Activated CD8-positive, alpha-beta memory T cell treated with anti-CD3 and anti-CD28 coated beads for 48 hours (primary cell): ENCODE measurements at regions not wholly inside any gene's neighbourhood (a gene's known extent, or its start where the extent isn't known, plus 50 kb on each side); places are given as distances from the start of the nearest gene placed in this dataset.

Experiments
- DNase-seq, 3 experiments: peaks; one replicate each; pipeline ENCODE4 v3.0.0-alpha.2; 2020; ENCODE audit warnings: low read depth in 2 of 3, low spot score in 2 of 3

- DNase-seq: no peak
Measured at GRCh38 chr12:115762936-115763335, 514.6 kb downstream of the MED13L start.

- DNase-seq: no peak
Measured at GRCh38 chr12:115761784-115762183, 515.7 kb downstream of the MED13L start.

GRCh38 chr12:115760231-115760630 lies 517.3 kb downstream of the MED13L start:
- no peak for DNase-seq

- no peak for DNase-seq
Measured at GRCh38 chr12:115758877-115759620, 518.4 kb downstream of the MED13L start.

GRCh38 chr12:115758183-115758582 lies 519.3 kb downstream of the MED13L start:
- no peak for DNase-seq

- no peak for DNase-seq
Measured at GRCh38 chr12:115756804-115757203, 520.7 kb downstream of the MED13L start.

- no peak for DNase-seq
Measured at GRCh38 chr12:115756271-115756670, 521.2 kb downstream of the MED13L start.

GRCh38 chr12:115755725-115756085 lies 521.8 kb downstream of the MED13L start:
- no peak for DNase-seq

GRCh38 chr12:115755061-115755724 lies 522.3 kb downstream of the MED13L start:
- no peak for DNase-seq

- no peak for DNase-seq
Measured at GRCh38 chr12:115752913-115753726, 524.4 kb downstream of the MED13L start.

- DNase-seq: no peak
Measured at GRCh38 chr12:115752156-115752555, 525.3 kb downstream of the MED13L start.

GRCh38 chr12:115750340-115750739 lies 527.2 kb downstream of the MED13L start:
- DNase-seq: no peak

GRCh38 chr12:115749071-115749841 lies 528.2 kb downstream of the MED13L start:
- DNase-seq: no peak

GRCh38 chr12:115740586-115741155 lies 536.8 kb downstream of the MED13L start:
- no peak for DNase-seq

GRCh38 chr12:115737895-115738294 lies 539.6 kb downstream of the MED13L start:
- no peak for DNase-seq

GRCh38 chr12:115736360-115736759 lies 541.1 kb downstream of the MED13L start:
- no peak for DNase-seq

GRCh38 chr12:115730975-115731541 lies 546.4 kb downstream of the MED13L start:
- DNase-seq: no peak

- no peak for DNase-seq
Measured at GRCh38 chr12:115726691-115727090, 550.8 kb downstream of the MED13L start.

GRCh38 chr12:115722181-115722580 lies 555.3 kb downstream of the MED13L start:
- DNase-seq: no peak

GRCh38 chr12:115716551-115716950 lies 560.9 kb downstream of the MED13L start:
- DNase-seq: no peak

GRCh38 chr12:115712676-115713075 lies 564.8 kb downstream of the MED13L start:
- no peak for DNase-seq
